NCI-H1436 (cell line): ENCODE measurements at regions not wholly inside any gene's neighbourhood (a gene's known extent, or its start where the extent isn't known, plus 50 kb on each side); places are given as distances from the start of the nearest gene placed in this dataset.
"Not testable (repeated sequence)": the region's sequence is repeated elsewhere in the genome, so short reads cannot be mapped to it uniquely, and the experiment has no call there.

Experiments
- DNase-seq: peaks from one replicate; lab custom pipeline; 2025; lab: John Stamatoyannopoulos, UW

- DNase-seq, result no peak
Measured at GRCh38 chr11:130979386-130979972, 63.2 kb upstream of the SNX19 start.

DNA sequence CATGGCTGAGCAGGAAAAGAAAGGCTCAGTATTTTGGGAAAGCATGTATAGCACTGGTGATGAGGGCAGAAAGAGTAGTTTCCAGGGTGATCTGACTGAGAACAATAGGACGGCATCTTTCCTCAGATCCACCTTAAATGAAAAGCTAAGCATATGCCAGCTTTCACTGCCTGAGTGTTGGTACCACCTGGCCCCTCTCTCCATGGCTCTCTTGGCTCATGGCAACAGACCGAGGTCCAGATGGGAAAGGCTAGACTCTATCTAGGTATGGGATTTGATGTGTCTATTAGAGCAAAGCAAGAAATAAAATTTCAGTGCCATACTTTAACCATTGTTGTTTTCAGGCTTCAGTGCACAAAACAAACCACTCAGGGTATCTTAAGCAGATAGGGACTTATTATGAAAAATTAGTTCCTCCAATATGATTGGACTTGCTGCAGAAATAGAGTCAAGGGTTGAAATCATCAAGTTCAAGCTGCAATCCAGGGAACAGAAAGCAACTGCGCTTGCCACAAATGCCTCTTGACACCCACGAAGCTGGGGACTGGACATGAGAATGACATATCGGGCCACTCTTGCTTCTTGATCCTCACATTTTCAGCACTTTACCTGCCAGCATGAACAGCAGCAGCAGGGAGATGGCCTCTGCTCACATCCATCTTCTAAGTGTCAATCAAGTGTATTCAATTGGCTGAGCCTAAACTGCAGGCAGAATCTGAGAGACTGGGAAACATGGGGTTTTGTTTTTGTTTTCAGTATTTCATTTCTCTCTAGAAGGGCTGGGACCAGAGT is 64.0 kb upstream of the SNX19 start:
- DNase-seq, result no peak

- DNase-seq, result not testable (repeated sequence)
Measured at GRCh38 chr11:130984241-130984640, 68.0 kb upstream of the SNX19 start.

DNA sequence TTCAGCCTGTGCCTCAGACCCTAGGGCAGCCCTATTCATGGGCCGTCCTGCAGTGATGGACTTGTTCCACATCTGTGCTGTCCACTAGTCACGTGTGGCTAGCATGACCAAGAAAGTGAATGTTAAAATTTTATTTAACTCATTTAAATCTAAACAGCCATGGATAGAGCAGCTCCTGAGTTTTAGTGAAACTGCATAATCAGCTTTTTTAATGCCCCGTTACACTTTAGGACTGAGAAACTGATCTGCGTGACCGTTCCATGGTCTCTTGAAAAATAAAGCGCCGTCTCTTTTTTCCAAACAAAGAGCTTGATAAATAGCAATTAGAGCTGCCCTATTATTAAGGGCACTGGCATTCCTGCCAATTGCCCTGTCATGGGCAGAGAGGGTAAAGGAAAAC is 76.5 kb upstream of the SNX19 start:
- DNase-seq, result no peak

- DNase-seq, result no peak
Measured at GRCh38 chr11:130994043-130994442, 77.8 kb upstream of the SNX19 start.

- DNase-seq, result no peak
Measured at GRCh38 chr11:130995266-130995665, 79.0 kb upstream of the SNX19 start.

DNA sequence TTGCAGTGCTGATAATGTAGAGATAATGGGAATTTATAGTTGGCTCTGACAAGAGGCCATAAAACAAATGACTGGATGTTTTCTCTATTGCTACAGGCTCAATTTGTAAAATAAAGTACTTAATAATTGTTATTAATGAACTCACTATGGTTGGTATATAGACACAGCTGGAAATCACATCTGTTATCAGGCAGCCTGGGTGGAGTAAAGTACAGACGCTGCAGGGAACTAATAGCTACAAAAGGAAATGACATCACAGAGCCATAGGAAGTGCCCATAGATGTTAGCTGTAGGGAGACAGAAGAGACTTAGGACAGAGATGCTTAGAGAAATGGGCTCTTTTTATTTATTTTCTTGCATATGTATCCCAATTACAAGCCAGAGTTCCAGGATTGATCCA is 81.0 kb upstream of the SNX19 start:
- DNase-seq, result no peak

DNA sequence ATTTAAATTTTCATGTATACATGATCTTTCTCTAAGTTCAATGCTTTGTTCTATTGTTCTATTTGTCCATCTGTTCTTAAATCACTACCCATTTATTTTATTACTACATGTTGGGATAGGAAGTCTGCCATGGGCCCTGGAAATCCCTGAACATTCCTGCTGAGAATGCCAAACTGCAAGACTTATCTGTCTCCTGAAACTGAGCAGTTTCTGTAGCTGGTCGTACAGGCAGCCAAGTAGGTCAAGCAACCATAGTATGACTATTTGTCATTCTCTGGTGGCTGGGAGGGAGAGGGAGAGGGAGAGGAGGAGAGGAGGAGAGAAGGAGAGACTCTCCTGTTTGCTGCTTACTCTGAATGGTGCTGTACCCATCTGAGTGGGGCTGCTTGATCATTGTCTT is 82.8 kb upstream of the SNX19 start:
- no peak for DNase-seq

DNA sequence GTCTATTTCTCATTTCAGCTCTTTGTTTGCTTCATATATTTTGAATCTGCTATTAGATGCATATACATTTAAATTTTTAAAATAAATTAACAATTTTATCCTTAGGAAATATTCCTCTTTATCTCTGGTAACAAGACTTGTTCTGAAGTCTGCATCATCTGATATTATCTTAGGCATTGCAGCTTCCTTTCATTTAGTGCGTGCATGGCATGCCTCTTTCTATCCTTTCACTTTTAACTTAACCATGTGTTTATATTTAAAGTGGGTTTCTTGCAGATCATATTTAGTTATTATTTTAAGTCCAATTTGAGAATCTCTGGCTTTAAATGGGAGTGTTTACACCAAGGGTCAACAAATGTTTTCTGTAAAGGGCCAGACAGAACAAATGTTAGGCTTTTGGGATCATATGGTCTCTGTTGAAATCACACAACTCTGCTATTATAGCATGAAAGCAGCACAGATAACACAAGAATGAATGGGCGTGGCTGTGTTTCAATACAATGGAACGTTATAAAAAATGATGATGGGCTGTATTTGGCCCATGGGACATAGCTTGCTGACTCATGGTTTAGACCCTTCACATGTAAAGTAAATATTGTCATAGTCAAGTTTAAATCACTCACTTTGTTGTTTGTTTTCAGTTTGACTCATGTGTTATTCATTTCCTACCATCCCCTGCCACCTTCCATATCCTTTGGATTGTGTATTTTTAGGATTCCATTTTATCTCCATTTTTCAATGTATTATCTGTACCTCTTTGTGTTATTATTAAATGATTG is 83.9 kb upstream of the SNX19 start:
- no peak for DNase-seq

DNA sequence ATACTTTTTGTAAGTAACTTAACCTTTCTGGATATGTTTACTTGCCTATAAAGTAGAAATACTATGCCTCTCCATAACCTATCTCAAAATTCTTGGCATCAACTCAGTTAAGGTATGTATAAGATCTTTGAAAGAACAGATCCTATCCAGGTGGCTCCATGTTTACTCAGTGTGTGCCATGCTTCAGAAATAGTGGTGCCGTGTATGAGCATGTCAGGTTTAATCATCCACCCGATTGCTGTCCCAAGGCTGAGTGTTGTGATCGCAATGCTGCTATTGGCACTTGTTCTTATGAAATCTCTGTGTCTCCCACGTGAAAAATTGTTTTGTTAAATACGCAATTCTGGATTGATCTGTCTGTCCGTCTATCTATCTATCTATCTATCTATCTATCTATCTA is 85.9 kb upstream of the SNX19 start:
- DNase-seq, result no peak

DNA sequence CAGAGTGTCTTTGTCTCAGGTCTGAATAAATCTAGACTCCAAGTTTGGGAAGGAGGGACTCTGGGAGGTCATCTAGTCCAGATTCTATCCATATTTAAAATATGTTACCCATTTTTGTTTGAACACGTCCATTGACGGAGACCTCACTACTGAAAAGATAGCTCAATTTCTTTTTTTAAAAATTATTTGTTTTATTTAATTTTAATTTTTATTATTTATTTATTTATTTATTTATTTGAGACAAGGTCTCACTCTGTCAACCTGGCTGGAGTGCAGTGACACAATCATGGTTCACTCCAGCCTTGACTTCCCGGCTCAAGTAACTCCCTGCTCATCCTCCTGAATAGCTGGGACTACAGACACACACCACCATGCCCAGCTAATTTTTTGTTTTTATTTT is 89.5 kb upstream of the SNX19 start:
- no peak for DNase-seq

GRCh38 chr11:131025020-131025419 is 108.7 kb upstream of the SNX19 start:
- peak; percentile 9 for DNase-seq

GRCh38 chr11:131025421-131026125 is 109.3 kb upstream of the SNX19 start:
- DNase-seq, result no peak

- DNase-seq, result no peak
Measured at GRCh38 chr11:131027491-131027890, 111.2 kb upstream of the SNX19 start.

DNA sequence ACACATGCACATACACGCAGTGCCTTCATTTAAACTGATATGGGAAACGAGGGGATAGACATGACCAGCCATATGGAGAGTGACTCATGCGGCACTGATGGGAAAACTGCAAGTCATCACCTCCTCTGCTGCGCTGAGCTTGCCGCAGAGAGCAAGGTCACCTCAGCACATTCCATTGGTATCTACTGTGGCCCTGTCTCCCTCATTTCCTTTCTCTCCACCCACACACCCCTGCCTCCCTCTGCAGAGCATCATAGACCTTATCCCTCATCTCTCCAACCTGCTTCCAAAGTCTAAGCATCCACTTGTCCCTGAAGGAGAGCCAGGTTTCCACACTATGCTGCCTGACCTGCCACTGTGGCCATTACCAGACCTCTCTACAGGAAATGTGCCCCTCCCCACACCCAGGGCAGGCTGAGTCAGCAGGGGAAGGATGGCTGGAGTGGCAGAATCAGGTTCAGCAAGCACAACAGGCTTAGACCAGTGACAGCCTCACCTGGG is 116.9 kb upstream of the SNX19 start:
- DNase-seq, result no peak

DNA sequence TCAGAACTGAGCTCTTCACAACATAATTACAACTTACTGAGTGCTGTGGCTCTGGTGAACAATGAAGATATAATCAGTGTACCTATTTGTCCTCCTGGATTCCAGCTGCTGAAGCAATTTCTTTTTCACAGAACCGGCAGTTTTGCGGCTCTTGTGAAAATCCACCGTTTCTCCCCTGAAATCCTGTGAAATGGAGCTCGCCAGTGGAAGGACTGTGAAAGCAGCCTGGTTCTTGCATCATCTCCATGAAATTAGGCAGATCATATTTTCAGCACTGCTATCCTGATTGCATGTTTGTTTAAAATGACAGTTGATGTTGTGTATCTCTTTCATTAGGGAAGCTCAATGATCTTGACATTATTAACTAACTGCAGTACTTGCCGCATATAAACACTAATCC is 120.2 kb upstream of the SNX19 start:
- peak; percentile 21 for DNase-seq

- peak; percentile 19 for DNase-seq
Measured at GRCh38 chr11:131037873-131038272, 121.6 kb upstream of the SNX19 start.

DNA sequence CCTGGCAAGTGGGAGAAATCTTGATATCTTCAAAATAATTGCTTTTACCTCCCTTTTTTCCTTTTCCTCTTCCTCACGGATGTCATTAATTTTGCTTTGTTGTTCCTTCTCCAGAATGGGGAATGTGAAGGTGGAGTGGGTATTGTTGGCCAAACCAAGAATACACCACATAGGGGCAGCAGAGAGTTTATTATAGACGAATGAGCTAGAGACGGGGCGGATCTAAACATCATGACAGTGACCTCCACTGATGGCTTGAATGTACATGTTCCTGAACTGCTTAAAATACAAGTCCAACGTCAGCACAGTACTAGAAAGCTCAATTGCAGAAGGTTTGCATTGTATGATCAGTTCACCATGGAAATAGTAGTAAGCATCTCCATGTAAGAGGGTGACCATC is 122.3 kb upstream of the SNX19 start:
- no peak for DNase-seq

DNA sequence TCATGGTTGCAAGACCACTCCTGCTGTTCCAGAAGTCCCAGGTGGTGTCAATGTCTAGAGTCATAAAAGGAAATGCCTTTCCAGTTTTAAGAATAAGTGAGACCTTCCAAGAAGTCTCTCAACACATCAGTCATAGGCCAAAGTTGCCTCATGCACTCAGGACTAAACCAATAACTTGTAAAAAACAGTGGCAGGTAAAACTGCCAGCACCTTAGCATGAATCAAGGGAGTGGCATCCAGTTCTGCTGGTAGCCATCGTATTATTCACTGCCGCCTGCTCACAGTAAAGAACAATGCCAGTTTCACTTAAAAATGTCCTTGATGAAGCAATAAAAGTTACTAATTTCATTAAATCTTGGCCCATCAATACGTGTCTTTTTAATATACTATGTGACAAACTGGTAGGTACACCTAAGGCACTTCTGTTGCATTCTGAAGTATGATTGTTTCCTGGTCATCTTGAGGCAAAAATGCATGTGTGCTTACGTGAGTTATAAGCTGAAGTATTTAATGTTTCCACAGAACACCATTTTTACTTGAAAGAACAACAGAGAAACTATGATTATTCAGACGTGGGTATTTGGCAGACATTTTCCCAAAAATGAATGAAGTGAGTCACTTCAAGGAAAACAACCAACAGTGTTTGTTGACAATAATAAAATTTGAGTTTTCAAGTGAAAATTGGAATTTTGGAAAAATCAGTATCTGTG is 125.2 kb upstream of the SNX19 start:
- DNase-seq, result no peak

GRCh38 chr11:131042041-131042390 is 125.7 kb upstream of the SNX19 start:
- DNase-seq, result no peak

DNA sequence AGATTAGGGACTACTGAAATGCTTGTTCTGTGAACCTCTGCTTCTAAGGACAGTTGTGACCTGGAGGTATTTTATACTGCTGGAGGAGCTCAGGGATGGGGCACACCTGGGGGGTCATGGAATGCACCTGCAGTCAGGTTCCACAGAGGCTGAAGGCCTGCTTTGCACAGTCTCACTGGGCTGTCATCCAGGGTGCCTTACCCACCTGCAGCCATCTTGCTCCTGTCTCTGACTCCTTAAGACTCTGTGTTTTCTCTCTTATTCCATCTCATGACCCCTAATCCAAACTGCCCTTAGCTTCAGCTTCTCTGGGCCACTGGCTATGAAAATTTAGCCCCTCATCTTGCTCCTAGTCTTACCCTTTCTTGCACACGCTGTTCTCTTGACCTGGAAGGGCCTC is 127.0 kb upstream of the SNX19 start:
- no peak for DNase-seq

DNA sequence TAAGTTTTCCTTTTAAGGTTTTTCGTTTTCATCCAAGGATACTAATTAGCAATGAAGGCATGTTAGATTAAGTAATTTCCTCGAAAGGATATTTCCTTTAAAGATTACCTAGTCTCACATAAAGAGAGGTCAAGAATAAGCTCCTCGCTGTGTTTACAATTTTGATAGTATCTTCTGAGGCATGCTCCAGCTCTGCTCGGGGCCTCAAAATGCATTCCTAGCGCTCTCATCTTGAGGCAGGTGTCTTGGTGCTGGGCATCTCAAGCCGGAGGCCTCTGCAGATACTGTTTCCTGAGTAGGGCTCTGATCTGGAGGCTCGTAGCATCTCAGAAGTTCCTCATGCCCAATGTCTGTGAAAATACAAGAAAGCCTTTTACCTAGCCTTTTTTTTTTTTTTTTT is 128.6 kb upstream of the SNX19 start:
- no peak for DNase-seq
